GM10248 (cell line): ENCODE measurements at regions not wholly inside any gene's neighbourhood (a gene's known extent, or its start where the extent isn't known, plus 50 kb on each side); places are given as distances from the start of the nearest gene placed in this dataset.

Experiments used
- CTCF ChIA-PET: fragments of 300-600 bp; sonication (Branson Sonifier 250); formaldehyde crosslinking; extraction: SDS; loops from one replicate; lab custom pipeline; 2021; ENCODE audit warnings: antibody characterized with exemption; lab: Yijun Ruan, JAX
- POLR2A ChIA-PET: fragments of 350-650 bp; sonication (Branson Sonifier 250); formaldehyde crosslinking; extraction: SDS; loops from one replicate; lab custom pipeline; 2020; ENCODE audit warnings: antibody characterized with exemption; lab: Yijun Ruan, JAX
- DNase-seq: peaks from one replicate; pipeline ENCODE4 v3.0.0; 2012; ENCODE audit errors: extremely low spot score
- CTCF ChIP-seq: IDR thresholded peaks from 2 replicates; pipeline ENCODE4 v1.5.1; 2012; ENCODE audit warnings: mild to moderate bottlenecking, low read depth; ENCODE audit errors: extremely low read depth, missing control alignments, control extremely low read depth

DNA sequence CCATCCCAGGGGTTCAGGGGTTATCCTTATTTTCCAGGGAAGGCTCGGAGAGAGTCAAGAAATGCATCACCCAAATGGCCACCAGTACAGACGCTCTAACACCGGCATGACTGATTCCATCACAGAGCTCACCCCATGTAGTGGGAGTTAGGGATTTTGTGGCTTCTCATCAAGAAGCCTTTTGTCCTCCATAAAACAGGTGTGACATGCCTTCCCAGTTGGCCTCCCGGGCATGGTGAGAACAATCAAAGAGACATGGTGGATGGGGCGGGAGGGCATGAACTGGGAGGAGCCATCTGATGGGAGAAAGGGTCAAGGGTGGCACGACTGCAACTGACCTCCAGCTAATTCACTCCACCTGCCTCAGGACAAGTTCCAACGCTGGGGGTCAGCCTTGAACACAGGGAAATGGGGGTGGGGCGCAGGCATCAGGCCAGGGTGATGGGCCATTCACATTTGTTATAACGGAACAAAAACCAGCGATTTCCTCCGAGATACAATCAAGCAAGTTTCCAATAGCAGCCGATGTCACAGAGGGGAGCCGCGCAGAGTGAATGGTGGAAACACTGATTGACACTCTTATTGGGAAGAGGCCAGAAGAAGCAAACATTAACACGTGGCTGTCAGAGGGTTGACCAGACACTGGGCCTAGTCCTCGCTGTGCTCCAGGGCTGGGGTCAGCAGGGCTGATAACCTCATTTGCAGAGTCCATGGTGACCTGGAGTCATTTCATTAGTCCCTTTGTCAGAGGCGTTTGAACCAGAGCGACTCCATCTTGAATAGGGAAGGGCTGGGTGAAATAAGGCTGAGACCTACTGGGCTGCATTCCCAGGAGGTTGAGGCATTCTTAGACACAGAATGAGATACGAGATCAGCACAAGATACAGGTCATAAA is 80.5 kb upstream of the HPCAL1 start:
- no peak for DNase-seq
- TF ChIP-seq CTCF, result no peak
- POLR2A ChIA-PET, result no interaction called here
- CTCF ChIA-PET, result no interaction called here

DNA sequence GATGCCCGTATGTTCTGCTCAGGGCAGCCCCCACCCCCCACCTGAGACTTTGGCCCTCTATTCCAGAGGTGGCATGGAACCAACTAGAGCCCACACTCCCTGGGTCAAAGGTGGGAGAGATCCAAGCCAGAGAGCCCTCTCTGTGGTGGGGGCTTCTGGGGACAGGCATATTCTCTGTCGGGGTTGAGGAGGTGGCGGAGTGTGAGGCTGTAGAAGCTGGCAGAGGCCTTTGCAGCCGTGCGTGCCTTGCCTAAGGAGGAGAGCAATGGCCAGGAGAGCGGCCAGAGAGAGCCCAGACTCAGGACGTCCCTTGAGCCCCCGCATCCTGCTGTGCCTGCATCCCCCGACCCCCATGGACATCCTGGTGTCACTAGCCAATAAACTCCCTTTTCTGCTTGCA is 79.2 kb upstream of the HPCAL1 start:
- no peak for DNase-seq
- ChIA-PET CTCF (no interaction called here), POLR2A (no interaction called here)
- no peak for TF ChIP-seq CTCF

GRCh38 chr2:10223932-10224720 is 78.6 kb upstream of the HPCAL1 start:
- CTCF ChIA-PET, result no interaction called here
- POLR2A ChIA-PET, result no interaction called here
- DNase-seq, result no peak
- no peak for TF ChIP-seq CTCF

GRCh38 chr2:10224734-10225133 is 78.0 kb upstream of the HPCAL1 start:
- POLR2A ChIA-PET, result no interaction called here
- DNase-seq, result no peak
- CTCF ChIA-PET, result no interaction called here
- TF ChIP-seq CTCF, result no peak

DNA sequence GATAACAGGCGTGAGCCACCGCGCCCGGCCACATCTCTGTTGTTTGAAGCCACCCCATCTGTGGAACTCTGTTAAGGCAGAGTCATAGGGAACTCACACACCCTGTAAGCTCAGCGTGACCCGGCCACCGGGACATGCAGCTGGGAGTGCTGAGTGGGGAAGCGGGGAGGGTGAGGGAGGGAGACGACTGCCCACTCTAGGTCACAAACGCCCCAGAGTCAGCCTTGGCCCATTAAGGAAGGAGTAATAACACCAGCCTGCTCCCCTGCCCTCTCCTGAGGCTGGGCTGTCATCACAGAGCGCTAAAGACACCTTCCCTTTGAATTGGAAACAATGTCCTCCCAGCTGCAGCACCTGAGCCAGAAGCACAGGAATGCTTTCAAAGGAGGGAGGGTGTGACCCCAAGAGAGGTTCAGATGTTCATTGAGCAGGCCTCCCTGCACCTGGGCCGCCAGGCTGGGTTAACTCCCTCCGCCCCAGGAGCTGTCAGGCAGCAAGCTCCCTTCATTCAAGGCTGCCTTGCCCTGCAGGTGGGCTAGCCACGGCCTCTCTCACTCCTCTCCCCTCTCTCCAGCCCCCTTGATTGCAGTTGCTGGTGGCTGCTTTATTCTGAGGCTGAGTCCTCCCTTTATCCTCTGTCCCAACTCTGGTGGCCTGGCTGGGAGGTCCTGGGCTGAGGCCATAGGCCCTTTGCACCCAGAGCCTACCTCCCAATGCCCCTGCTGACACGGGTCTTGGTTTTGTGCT is 77.2 kb upstream of the HPCAL1 start:
- POLR2A ChIA-PET, result no interaction called here
- CTCF ChIA-PET, result no interaction called here
- no peak for DNase-seq
- no peak for TF ChIP-seq CTCF

DNA sequence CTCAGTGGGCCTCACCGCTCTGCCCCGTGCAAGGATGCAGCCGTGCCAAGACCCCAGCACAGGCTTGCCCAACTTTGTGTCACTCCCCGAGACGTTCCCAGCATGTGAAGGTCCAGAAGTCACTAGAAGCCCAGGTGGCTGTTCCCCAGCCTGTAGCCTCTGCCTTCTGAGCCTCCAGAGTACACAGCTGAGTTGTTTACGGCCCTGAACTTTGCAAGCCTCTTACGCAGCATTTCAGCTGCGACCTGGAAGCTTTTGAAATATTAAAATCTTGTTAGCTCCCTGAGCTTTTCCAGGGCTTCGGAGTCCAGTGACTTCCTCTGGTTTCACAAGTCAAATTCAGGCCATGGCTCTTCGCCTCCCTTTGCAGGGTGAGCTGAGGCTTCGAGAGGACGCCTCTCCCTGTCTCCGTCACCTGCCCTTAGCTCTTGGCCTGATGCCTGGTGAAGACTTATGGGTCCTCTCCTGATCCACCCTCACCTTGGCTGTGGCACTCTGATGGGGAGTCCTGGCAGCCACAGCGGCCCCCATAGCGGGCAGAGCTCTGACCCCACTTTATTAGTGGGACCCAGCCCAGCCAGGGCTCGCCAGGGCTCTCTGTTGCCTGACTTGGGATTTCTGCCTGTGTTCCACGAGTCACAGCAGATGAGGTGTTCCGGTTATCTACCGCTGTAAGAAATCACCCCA is 76.5 kb upstream of the HPCAL1 start:
- no peak for TF ChIP-seq CTCF
- CTCF ChIA-PET, result no interaction called here
- no peak for DNase-seq
- POLR2A ChIA-PET, result no interaction called here
